IPS DF 6.9 (cell line): ENCODE measurements at regions not wholly inside any gene's neighbourhood (a gene's known extent, or its start where the extent isn't known, plus 50 kb on each side); places are given as distances from the start of the nearest gene placed in this dataset.

Source experiments
- DNase-seq: peaks from one replicate; pipeline ENCODE4 v3.0.0-alpha.2; 2013; ENCODE audit warnings: low read depth, low spot score
- H3K27ac ChIP-seq: one replicate; pipeline ENCODE4 v1.5.1; 2013; ENCODE audit warnings: low read length, control low read depth
- H3K27me3 ChIP-seq: 2 replicates; pipeline ENCODE4 v1.6.1; 2013; ENCODE audit warnings: mild to moderate bottlenecking, low read length; ENCODE audit not compliant: control insufficient read depth, insufficient read depth
- H3K36me3 ChIP-seq: 2 replicates; pipeline ENCODE4 v1.6.1; 2013; ENCODE audit warnings: low read length; ENCODE audit not compliant: control insufficient read depth, insufficient read depth
- H3K4me1 ChIP-seq: 2 replicates; pipeline ENCODE4 v1.6.1; 2013; ENCODE audit warnings: low read length; ENCODE audit not compliant: control insufficient read depth, insufficient read depth
- H3K4me3 ChIP-seq: 2 replicates; pipeline ENCODE4 v1.5.1; 2013; ENCODE audit warnings: mild to moderate bottlenecking, low read length
- H3K9me3 ChIP-seq: 2 replicates; pipeline ENCODE4 v1.6.1; 2013; ENCODE audit warnings: low read length, inconsistent platforms; ENCODE audit not compliant: control insufficient read depth, insufficient read depth
- whole genome bisulfite sequencing: extraction: QIAGEN DNeasy Blood & Tissue Kit; methylation state at CpG from one replicate; pipeline ENCODE4 v1.1.7; 2013; ENCODE audit warnings: mixed read lengths, missing lambda C conversion rate; ENCODE audit not compliant: insufficient read length, insufficient coverage; 5-methylcytosine and 5-hydroxymethylcytosine counted together

GRCh38 chr12:18207266-18207665 lies 54.1 kb upstream of the PIK3C2G start:
- no peaks in the 10 kb centered on the region for H3K4me1 ChIP-seq
- H3K4me3 ChIP-seq: no peak overlapping the region
- no peaks in the 10 kb centered on the region for H3K27me3 ChIP-seq
- DNase-seq: no peak
- H3K36me3 ChIP-seq: no peaks in the 10 kb centered on the region
- H3K27ac ChIP-seq: no peak overlapping the region
- no peaks in the 10 kb centered on the region for H3K9me3 ChIP-seq

GRCh38 chr12:18206198-18206597 lies 55.1 kb upstream of the PIK3C2G start:
- Histone ChIP-seq H3K4me1 (no peaks in the 10 kb centered on the region), H3K36me3 (no peaks in the 10 kb centered on the region), H3K4me3 (no peak overlapping the region), H3K9me3 (no peaks in the 10 kb centered on the region), H3K27me3 (no peaks in the 10 kb centered on the region), H3K27ac (no peak overlapping the region)
- DNase-seq: no peak
- WGBS: no CpG with 5 or more reads among the region's 13 CpGs

GRCh38 chr12:18204053-18204452 lies 57.3 kb upstream of the PIK3C2G start:
- H3K9me3 ChIP-seq: no peaks in the 10 kb centered on the region
- H3K4me3 ChIP-seq: no peak overlapping the region
- H3K27ac ChIP-seq: no peak overlapping the region
- no peaks in the 10 kb centered on the region for H3K27me3 ChIP-seq
- DNase-seq: no peak
- H3K36me3 ChIP-seq: no peaks in the 10 kb centered on the region
- WGBS: no CpG with 5 or more reads among the region's 4 CpGs
- no peaks in the 10 kb centered on the region for H3K4me1 ChIP-seq

- Histone ChIP-seq H3K4me3 (no peak overlapping the region), H3K27ac (no peak overlapping the region), H3K9me3 (no peaks in the 10 kb centered on the region), H3K36me3 (no peaks in the 10 kb centered on the region), H3K27me3 (no peaks in the 10 kb centered on the region), H3K4me1 (no peaks in the 10 kb centered on the region)
- DNase-seq: no peak
Measured at GRCh38 chr12:18192119-18192518, 69.2 kb upstream of the PIK3C2G start.

GRCh38 chr12:18183141-18183540 lies 78.2 kb upstream of the PIK3C2G start:
- Histone ChIP-seq H3K36me3 (no peaks in the 10 kb centered on the region), H3K27me3 (no peaks in the 10 kb centered on the region), H3K4me3 (no peak overlapping the region), H3K4me1 (no peaks in the 10 kb centered on the region), H3K27ac (no peak overlapping the region), H3K9me3 (no peaks in the 10 kb centered on the region)
- no CpG with 5 or more reads among the region's 2 CpGs for WGBS
- DNase-seq: no peak

GRCh38 chr12:18171571-18171970 lies 81.6 kb upstream of the RERGL start:
- peaks cover 2% of the 10 kb centered on the region for H3K9me3 ChIP-seq
- no peak overlapping the region for H3K4me3 ChIP-seq
- no peaks in the 10 kb centered on the region for H3K36me3 ChIP-seq
- WGBS: no CpG with 5 or more reads among the region's 1 CpG
- DNase-seq: no peak
- H3K27ac ChIP-seq: no peak overlapping the region
- no peaks in the 10 kb centered on the region for H3K4me1 ChIP-seq
- no peaks in the 10 kb centered on the region for H3K27me3 ChIP-seq

- no CpG with 5 or more reads among the region's 3 CpGs for whole genome bisulfite sequencing
Measured at GRCh38 chr12:18168016-18168415, 78.0 kb upstream of the RERGL start.

GRCh38 chr12:18165889-18166288 lies 75.9 kb upstream of the RERGL start:
- Histone ChIP-seq H3K4me3 (no peak overlapping the region), H3K36me3 (no peaks in the 10 kb centered on the region), H3K9me3 (no peaks in the 10 kb centered on the region), H3K27ac (no peak overlapping the region), H3K27me3 (no peaks in the 10 kb centered on the region), H3K4me1 (no peaks in the 10 kb centered on the region)
- WGBS: no CpG with 5 or more reads among the region's 2 CpGs
- no peak for DNase-seq

More at GRCh38 chr12:18168016-18168415, 78.0 kb upstream of the RERGL start:
- H3K36me3 ChIP-seq: no peaks in the 10 kb centered on the region
- H3K27ac ChIP-seq: no peak overlapping the region
- DNase-seq: no peak
- H3K4me1 ChIP-seq: no peaks in the 10 kb centered on the region
- peaks cover 2% of the 10 kb centered on the region for H3K9me3 ChIP-seq
- H3K4me3 ChIP-seq: no peak overlapping the region
- no peaks in the 10 kb centered on the region for H3K27me3 ChIP-seq

GRCh38 chr12:18165422-18165871 lies 75.5 kb upstream of the RERGL start:
- H3K4me3 ChIP-seq: no peak overlapping the region
- no peak for DNase-seq

GRCh38 chr12:18160901-18161300 lies 70.9 kb upstream of the RERGL start:
- no peaks in the 10 kb centered on the region for H3K27me3 ChIP-seq
- H3K9me3 ChIP-seq: no peaks in the 10 kb centered on the region; the same call in 1 of the 2 replicates
- no peaks in the 10 kb centered on the region for H3K4me1 ChIP-seq
- no peak for DNase-seq
- H3K36me3 ChIP-seq: no peaks in the 10 kb centered on the region
- no peak overlapping the region for H3K4me3 ChIP-seq
- H3K27ac ChIP-seq: no peak overlapping the region
- WGBS: no CpG with 5 or more reads among the region's 1 CpG

More at GRCh38 chr12:18165422-18165871, 75.5 kb upstream of the RERGL start:
- no peaks in the 10 kb centered on the region for H3K27me3 ChIP-seq
- no peak overlapping the region for H3K27ac ChIP-seq
- H3K36me3 ChIP-seq: no peaks in the 10 kb centered on the region
- no peaks in the 10 kb centered on the region for H3K9me3 ChIP-seq
- H3K4me1 ChIP-seq: no peaks in the 10 kb centered on the region
- no CpG with 5 or more reads among the region's 2 CpGs for WGBS

- Histone ChIP-seq H3K27me3 (no peaks in the 10 kb centered on the region), H3K4me1 (no peaks in the 10 kb centered on the region), H3K9me3 (no peaks in the 10 kb centered on the region; the same call in 1 of the 2 replicates), H3K4me3 (no peak overlapping the region), H3K36me3 (no peaks in the 10 kb centered on the region), H3K27ac (no peak overlapping the region)
- peak; percentile 39 for DNase-seq
- WGBS: no CpG with 5 or more reads among the region's 6 CpGs
Measured at GRCh38 chr12:18158774-18159557, 69.0 kb upstream of the RERGL start.
